HAP-1 (cell line): ENCODE measurements at regions not wholly inside any gene's neighbourhood (a gene's known extent, or its start where the extent isn't known, plus 50 kb on each side); places are given as distances from the start of the nearest gene placed in this dataset.

Experiments
- DNase-seq, 2 experiments: peaks; one replicate each; pipeline ENCODE4 v3.0.0-alpha.2; 2016 to 2020; ENCODE audit warnings: low spot score in 2 of 2
- H3K27me3 ChIP-seq: fragments of 250-450 bp; sonication (Bioruptor Pico); 2 replicates; pipeline ENCODE4 v1.5.1; 2020; ENCODE audit warnings: low read depth, mild to moderate bottlenecking, moderate library complexity
- H3K36me3 ChIP-seq: fragments of 250-450 bp; sonication (Bioruptor Pico); replicated peaks from 2 replicates; pipeline ENCODE4 v1.5.1; 2020; ENCODE audit warnings: mild to moderate bottlenecking
- H3K4me1 ChIP-seq: fragments of 250-450 bp; sonication (Bioruptor Pico); 2 replicates; pipeline ENCODE4 v1.5.1; 2020; ENCODE audit warnings: mild to moderate bottlenecking
- H3K4me3 ChIP-seq: fragments of 250-450 bp; sonication (Bioruptor Pico); 2 replicates; pipeline ENCODE4 v1.5.1; 2020; ENCODE audit warnings: mild to moderate bottlenecking, moderate library complexity
- H3K9me3 ChIP-seq: fragments of 250-450 bp; sonication (Bioruptor Pico); 2 replicates; pipeline ENCODE4 v1.5.1; 2020; ENCODE audit warnings: mild to moderate bottlenecking, moderate library complexity
- in situ Hi-C: fragments of 300-500 bp; cut with MboI; formaldehyde crosslinking; loops from 3 replicates; pipeline ENCODE4 v1.14.3; 2020; ENCODE audit warnings: low sequenced_read_pairs, inconsistent platforms, mixed read lengths

DNA sequence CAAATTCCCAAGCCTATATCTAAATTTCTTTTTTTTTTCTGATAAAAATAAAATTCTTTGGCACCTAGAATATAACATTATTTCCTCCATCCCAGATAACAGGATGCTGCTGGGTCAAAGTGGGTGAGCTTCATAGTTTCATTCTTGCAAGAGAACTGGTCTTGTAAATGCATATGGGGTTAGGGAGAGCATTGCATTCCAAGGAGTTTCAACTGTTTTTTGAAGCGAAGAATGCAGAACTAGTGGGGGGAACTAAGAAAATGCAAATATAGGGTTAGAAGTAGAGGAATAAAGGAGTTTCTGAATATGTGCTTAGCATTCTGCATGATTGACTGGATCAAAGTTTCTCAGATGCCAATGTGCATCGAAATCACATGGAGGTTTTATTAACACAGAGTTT, 347.2 kb upstream of the XYLT1 start:
- Histone ChIP-seq H3K27me3 (no peaks in the 10 kb centered on the region), H3K4me3 (no peak overlapping the region), H3K4me1 (no peaks in the 10 kb centered on the region), H3K9me3 (no peaks in the 10 kb centered on the region), H3K36me3 (no peaks in the 10 kb centered on the region)
- in situ Hi-C loops: no loop called here
- no peak for DNase-seq

DNA sequence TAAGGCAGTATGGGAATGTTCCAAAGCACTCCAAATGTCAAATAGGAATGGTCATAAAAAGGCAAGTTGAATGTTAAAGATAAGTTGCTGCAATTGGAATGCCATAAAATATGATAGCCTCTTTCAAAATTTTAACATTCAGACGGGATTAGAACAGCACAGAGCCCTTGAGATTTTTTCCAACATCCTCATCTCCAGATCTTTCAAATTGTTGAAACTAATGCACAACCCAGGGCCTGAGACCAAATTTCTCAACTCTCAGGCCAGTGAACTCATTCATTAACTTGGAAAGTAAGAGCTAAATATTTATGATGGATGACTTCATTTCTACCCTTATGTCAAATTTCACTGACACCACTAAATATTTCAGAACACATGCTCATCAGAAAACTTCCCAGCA, 346.5 kb upstream of the XYLT1 start:
- in situ Hi-C loops: no loop called here
- Histone ChIP-seq H3K9me3 (no peaks in the 10 kb centered on the region), H3K27me3 (no peaks in the 10 kb centered on the region), H3K36me3 (no peaks in the 10 kb centered on the region), H3K4me3 (no peak overlapping the region), H3K4me1 (no peaks in the 10 kb centered on the region)
- DNase-seq: no peak

DNA sequence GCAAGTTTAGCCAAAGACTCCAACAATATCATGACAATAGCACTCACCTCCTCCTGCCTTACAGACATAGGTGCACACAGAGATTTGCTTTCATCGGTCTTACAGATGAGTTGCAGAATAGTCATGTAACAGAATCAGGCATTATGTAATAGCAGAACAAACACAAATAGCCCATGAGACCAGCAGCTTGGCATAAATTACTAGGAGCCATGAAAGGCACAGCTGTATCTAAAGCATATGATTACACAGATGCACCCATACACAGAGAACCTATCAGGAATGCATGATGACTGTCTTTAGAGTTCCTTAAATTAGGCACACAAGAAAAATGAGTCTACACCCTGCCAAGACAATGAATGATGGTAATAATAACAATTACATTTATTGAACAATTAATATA, 342.0 kb upstream of the XYLT1 start:
- no peaks in the 10 kb centered on the region for H3K36me3 ChIP-seq
- no peaks in the 10 kb centered on the region for H3K27me3 ChIP-seq
- H3K4me1 ChIP-seq: no peaks in the 10 kb centered on the region
- no peak for DNase-seq
- no peaks in the 10 kb centered on the region for H3K9me3 ChIP-seq
- H3K4me3 ChIP-seq: no peak overlapping the region
- in situ Hi-C loops: no loop called here

DNA sequence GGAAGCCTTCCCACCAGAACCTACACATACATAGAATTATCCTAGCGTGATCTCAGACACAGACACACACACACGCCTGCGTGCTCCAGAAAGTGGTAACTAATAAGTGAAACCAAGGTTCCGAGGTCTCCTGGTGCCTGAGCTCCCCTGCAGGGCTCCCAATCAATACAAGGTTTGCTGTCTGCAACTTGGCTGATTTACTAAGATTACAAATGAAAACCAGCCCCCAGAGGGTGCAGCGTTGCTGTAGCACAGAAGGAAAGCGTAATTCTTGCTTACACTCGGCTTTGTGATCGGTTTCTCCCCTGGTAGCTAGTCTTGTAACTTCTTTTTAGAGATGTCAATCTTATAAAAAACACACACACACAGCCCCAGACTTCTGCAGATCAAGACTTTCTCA, 334.1 kb upstream of the XYLT1 start:
- no peaks in the 10 kb centered on the region for H3K4me1 ChIP-seq
- no peaks in the 10 kb centered on the region; the same call in 1 of the 2 replicates for H3K9me3 ChIP-seq
- no peaks in the 10 kb centered on the region for H3K36me3 ChIP-seq
- DNase-seq: no peak
- H3K4me3 ChIP-seq: no peak overlapping the region
- in situ Hi-C loops: no loop called here
- no peaks in the 10 kb centered on the region for H3K27me3 ChIP-seq

DNA sequence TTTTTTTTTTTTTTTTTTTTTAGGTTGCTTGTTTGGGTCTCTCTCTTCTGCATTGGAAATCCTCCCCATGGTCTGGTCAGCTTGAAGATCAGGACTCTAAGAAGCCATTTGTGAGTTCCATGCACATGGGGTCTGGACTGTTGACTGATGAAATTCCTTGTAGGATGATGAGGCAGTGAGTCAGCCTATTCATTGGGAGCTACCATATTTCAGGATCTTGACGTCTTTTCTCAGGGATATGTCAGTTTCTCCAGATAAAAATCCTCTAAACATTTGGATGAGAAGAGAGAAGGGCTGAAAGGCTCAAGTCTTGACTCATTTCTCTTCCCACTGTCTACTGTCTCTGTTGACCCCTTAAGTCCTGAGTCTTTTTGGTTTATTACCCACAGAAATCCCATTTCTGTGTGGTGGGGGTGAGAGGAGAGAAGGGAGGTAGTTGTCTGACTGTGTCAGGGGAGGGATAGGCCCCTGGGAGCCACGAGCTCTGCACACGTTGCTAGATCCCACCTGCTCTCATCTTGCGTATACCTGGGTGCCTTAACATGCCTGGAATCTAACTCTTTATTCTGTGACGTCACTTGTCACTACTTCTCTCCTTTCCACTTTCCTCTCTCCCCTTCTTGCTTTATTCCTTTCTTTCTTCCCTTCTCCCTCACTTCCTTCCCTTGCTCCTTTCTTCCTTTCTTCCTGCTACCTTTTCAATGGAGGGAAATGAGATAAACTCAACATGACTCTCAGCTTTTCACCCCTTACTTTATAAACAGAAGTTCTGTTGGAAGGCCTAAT, 333.1 kb upstream of the XYLT1 start:
- H3K4me3 ChIP-seq: no peak overlapping the region
- no peaks in the 10 kb centered on the region for H3K27me3 ChIP-seq
- no peak for DNase-seq
- no peaks in the 10 kb centered on the region for H3K36me3 ChIP-seq
- H3K4me1 ChIP-seq: no peaks in the 10 kb centered on the region
- in situ Hi-C loops: no loop called here
- no peaks in the 10 kb centered on the region; the same call in 1 of the 2 replicates for H3K9me3 ChIP-seq

DNA sequence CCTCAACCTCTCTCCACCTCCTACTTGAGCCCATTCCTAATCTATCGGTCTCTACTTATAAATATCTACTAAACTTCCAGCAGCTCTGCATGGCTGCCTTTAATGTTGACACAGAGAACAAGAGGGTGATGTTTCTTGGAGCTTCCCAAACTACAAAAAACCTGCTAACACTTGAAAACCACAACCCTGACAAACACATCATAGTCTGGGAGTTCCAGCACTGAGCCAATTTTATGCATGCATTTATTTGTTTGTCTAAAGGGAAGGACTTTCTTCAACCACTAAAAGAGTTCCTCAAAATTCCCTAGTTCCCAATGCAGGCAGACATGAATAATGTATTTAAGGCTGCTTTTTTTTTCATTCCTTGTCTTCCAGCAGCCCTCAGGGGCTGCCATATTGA, 331.8 kb upstream of the XYLT1 start:
- no peaks in the 10 kb centered on the region for H3K36me3 ChIP-seq

DNA sequence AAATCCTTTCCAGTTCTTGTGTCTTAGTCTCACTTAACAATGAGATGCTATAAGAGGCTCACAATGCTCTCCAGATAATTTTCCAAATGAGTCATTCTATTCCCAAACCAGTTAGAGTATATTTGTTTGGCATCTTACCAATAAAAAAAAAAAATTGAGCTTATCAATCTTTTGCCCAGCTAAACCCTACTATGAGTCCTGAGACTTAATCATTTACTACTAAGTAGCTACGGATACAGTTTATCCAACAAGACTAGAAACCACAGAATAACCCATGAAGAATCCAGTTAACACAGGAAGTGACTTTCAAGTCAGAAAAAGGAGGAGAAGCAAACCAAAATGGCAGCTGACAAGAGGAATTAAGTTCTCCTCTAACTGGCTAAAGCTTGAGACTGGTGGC, 330.3 kb upstream of the XYLT1 start:
- no peaks in the 10 kb centered on the region for H3K36me3 ChIP-seq
- H3K27me3 ChIP-seq: no peaks in the 10 kb centered on the region
- no peak for DNase-seq
- H3K4me3 ChIP-seq: no peak overlapping the region
- in situ Hi-C loops: no loop called here
- H3K4me1 ChIP-seq: no peaks in the 10 kb centered on the region
- no peaks in the 10 kb centered on the region for H3K9me3 ChIP-seq

More for the DNA sequence above, 331.8 kb upstream of the XYLT1 start:
- H3K4me1 ChIP-seq: no peaks in the 10 kb centered on the region
- H3K4me3 ChIP-seq: no peak overlapping the region
- H3K27me3 ChIP-seq: no peaks in the 10 kb centered on the region
- in situ Hi-C loops: no loop called here
- DNase-seq: no peak
- no peaks in the 10 kb centered on the region; the same call in 1 of the 2 replicates for H3K9me3 ChIP-seq

DNA sequence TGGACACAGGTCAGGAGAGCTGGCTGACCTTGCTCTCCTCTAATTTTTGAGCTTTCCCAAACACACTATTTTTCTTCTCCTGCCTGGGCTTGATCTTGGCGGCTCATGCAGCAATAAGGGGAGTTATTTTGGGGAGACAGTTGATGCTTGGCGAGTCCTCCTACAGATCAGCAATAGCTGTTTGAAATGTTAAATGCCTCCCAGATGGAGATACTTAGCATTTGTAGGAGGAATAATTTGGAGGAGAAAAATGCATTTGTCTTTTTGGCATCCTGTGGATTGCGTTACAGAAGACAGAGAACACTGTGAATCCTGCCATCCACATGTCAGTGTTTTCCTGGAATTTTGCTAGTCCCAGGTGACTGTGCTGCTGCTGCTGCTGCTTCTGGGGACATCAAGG, 328.0 kb upstream of the XYLT1 start:
- no peaks in the 10 kb centered on the region for H3K36me3 ChIP-seq
- no peaks in the 10 kb centered on the region for H3K27me3 ChIP-seq
- H3K4me1 ChIP-seq: no peaks in the 10 kb centered on the region
- no peak overlapping the region for H3K4me3 ChIP-seq
- H3K9me3 ChIP-seq: no peaks in the 10 kb centered on the region
- DNase-seq: no peak
- in situ Hi-C loops: no loop called here

DNA sequence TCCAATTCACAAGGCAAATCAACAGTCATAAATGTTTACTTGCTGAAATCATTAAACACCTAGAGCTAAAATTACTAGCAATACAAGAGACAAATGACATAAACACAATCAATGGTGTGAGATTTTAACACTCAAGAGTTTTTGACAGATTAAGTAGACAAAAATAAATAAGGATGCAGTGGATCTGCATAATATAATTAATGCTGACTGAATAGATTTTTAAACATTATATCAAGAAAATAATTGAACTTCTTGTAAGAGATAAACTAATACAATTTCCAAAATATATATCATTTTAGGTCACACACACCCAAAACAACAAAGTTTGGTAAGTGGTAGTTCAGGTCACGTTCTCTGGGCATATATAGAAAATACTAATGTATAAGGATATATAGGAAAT, 322.6 kb upstream of the XYLT1 start:
- H3K9me3 ChIP-seq: no peaks in the 10 kb centered on the region; the same call in 1 of the 2 replicates
- H3K36me3 ChIP-seq: no peaks in the 10 kb centered on the region
- in situ Hi-C loops: no loop called here
- no peak overlapping the region for H3K4me3 ChIP-seq
- H3K4me1 ChIP-seq: no peaks in the 10 kb centered on the region
- DNase-seq: no peak
- no peaks in the 10 kb centered on the region for H3K27me3 ChIP-seq

DNA sequence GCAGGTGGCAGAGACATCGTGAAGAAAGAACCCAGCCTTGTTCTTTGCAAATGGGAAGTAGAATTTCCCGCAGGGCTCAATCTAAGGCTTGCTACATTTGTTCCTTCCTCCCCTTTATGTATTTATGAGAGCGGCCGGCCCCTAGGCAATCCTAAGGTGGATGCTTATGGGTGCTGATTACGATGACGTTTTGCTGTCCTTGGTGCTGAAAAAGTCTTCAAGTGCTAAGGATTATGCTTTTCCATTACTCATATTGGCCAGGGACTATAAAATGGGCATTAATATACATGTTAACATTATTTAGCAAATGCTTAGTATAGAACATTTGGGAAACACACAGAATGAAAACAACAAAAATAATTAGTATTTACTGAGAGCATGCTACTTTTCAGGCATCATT, 313.3 kb upstream of the XYLT1 start:
- no peaks in the 10 kb centered on the region for H3K4me1 ChIP-seq
- H3K27me3 ChIP-seq: no peaks in the 10 kb centered on the region
- no peak for DNase-seq
- no peak overlapping the region for H3K4me3 ChIP-seq
- no peaks in the 10 kb centered on the region for H3K36me3 ChIP-seq
- in situ Hi-C loops: no loop called here
- no peaks in the 10 kb centered on the region; the same call in 1 of the 2 replicates for H3K9me3 ChIP-seq

DNA sequence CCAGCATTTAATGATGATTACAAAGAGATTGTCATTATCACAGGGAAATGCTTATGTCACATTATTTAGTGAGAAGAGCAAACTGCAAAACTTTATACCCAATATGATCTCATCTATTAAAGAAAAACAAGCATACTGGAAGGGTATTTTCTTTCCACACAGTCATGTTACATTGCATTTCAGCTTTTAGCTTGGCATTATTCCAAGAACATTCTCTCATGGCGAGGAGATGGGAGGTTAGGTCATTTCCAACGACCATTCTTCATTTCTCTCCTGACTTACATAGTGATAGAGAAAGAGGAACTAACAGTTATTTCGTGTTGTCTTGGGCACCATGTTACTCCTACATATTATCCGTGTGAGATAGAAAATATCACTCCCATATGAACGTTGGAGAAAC, 309.4 kb upstream of the XYLT1 start:
- H3K9me3 ChIP-seq: no peaks in the 10 kb centered on the region
- no peaks in the 10 kb centered on the region for H3K27me3 ChIP-seq
- DNase-seq: no peak
- H3K36me3 ChIP-seq: no peaks in the 10 kb centered on the region
- in situ Hi-C loops: no loop called here
- H3K4me1 ChIP-seq: no peaks in the 10 kb centered on the region
- H3K4me3 ChIP-seq: no peak overlapping the region

DNA sequence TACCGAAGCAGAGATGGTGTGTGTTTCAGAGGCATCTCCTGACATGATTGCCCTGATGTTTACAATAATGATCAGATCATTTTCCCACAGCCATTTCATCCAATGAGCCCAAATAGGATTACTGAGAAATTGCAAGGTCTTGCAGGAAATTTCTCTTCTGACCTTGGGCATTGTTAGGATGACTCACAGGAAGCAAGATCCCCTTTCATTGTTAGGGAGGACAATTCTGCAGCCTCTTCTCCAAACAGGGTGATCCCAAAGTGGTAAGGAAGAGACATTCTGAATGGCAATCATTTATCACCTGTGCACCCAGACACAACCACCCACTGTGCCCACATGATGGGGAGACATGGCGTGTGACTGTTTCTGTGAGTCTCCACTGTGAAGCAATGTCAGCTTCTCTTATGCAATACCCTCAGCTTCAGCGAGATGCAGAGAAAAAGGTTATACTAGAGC, 306.7 kb upstream of the XYLT1 start:
- no peak for DNase-seq
- in situ Hi-C loops: no loop called here
- Histone ChIP-seq H3K36me3 (no peaks in the 10 kb centered on the region), H3K27me3 (no peaks in the 10 kb centered on the region), H3K4me3 (no peak overlapping the region), H3K9me3 (no peaks in the 10 kb centered on the region), H3K4me1 (no peaks in the 10 kb centered on the region)

DNA sequence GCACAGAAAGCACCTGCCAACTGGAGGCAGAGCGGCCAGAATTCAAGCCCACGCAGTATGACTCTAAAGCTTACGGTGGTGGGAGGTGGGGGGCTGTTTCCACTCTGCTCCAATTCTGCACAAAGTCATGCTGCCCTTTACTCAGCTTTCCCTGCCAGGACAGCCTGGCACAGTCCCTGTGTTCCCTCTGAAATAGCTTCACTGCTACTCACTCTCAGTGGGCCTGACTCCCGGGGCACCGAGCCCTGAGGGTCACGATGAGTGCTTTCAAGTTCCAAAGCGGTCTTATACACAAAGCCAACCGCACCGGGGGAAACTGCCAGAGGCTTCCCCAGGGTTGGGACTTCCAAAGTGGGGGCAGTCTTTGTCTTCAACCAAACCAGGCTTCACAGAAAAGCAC, 306.1 kb upstream of the XYLT1 start:
- Histone ChIP-seq H3K27me3 (no peaks in the 10 kb centered on the region), H3K4me3 (no peak overlapping the region), H3K4me1 (no peaks in the 10 kb centered on the region), H3K36me3 (no peaks in the 10 kb centered on the region), H3K9me3 (no peaks in the 10 kb centered on the region)
- in situ Hi-C loops: no loop called here
- DNase-seq: no peak

DNA sequence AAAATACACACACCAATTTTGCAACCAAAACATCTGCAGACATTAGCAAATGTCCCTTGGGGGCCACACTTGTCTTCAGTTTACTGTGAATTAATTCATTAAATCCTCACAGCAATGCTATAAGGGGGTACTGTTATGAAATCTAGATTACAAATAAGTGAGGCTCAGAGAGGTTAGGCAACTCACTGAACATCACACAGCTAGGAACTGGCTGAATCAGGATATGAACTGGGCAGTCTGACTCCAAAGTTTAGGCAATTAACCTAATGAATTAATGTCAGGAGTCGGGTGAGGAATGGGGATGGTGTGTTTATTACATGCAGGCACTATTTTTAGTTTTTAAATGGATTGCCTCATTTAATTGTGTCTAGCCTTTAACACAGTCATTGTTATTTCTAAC, 305.7 kb upstream of the XYLT1 start:
- no peaks in the 10 kb centered on the region for H3K4me1 ChIP-seq
- no peaks in the 10 kb centered on the region for H3K36me3 ChIP-seq
- no peak overlapping the region for H3K4me3 ChIP-seq
- no peak for DNase-seq
- in situ Hi-C loops: no loop called here
- H3K9me3 ChIP-seq: no peaks in the 10 kb centered on the region
- H3K27me3 ChIP-seq: no peaks in the 10 kb centered on the region

DNA sequence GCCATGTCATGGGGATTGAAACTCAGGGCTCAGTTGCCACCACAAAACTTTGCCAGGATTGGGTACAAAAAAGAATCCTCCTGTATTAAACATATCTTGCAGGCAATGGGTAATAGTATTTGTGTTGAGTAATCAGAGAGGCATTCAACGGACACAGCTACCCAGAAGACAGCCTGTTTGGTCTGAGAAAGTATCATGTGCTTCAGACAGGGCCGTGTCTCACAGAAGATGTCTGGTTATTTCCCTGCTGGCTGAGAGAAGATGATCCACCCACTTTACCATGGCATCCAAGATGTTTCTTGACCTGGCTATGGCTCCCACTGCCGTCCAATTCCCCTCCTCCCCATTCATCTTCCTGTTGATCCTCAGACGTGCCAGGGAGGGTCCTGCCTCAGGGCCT, 304.3 kb upstream of the XYLT1 start:
- no peaks in the 10 kb centered on the region for H3K27me3 ChIP-seq
- H3K4me3 ChIP-seq: no peak overlapping the region
- no peaks in the 10 kb centered on the region for H3K9me3 ChIP-seq
- no peak for DNase-seq
- no peaks in the 10 kb centered on the region for H3K4me1 ChIP-seq
- H3K36me3 ChIP-seq: no peaks in the 10 kb centered on the region
- in situ Hi-C loops: no loop called here
